H9 (cell line): ENCODE measurements at regions not wholly inside any gene's neighbourhood (a gene's known extent, or its start where the extent isn't known, plus 50 kb on each side); places are given as distances from the start of the nearest gene placed in this dataset.

Experiments used
- DNase-seq: peaks from one replicate; pipeline ENCODE4 v3.0.0-alpha.2; 2017
- H2AFZ ChIP-seq: one replicate; pipeline ENCODE4 v1.6.1; 2013; ENCODE audit warnings: mild to moderate bottlenecking, low read length, control low read depth, moderate library complexity
- H2AK5ac ChIP-seq: 2 replicates; pipeline ENCODE4 v1.6.1; 2013; ENCODE audit warnings: low read length, control low read depth, mixed read lengths; ENCODE audit not compliant: insufficient read length
- H2BK120ac ChIP-seq: one replicate; pipeline ENCODE4 v1.6.1; 2013; ENCODE audit warnings: low read depth, mild to moderate bottlenecking, low read length, control low read depth, inconsistent platforms; ENCODE audit not compliant: poor library complexity, severe bottlenecking
- H2BK12ac ChIP-seq: 2 replicates; pipeline ENCODE4 v1.6.1; 2013; ENCODE audit warnings: low read length, control low read depth, mixed read lengths, low read depth; ENCODE audit not compliant: insufficient read length
- H2BK15ac ChIP-seq: 2 replicates; pipeline ENCODE4 v1.6.1; 2013; ENCODE audit warnings: low read depth, low read length, control low read depth
- H2BK20ac ChIP-seq: one replicate; pipeline ENCODE4 v1.6.1; 2013; ENCODE audit warnings: low read depth, mild to moderate bottlenecking, low read length, control low read depth, inconsistent platforms; ENCODE audit not compliant: poor library complexity, severe bottlenecking
- H2BK5ac ChIP-seq: 2 replicates; pipeline ENCODE4 v1.6.1; 2013; ENCODE audit warnings: low read length, control low read depth, mixed read lengths; ENCODE audit not compliant: insufficient read length
- H3K14ac ChIP-seq: 2 replicates; pipeline ENCODE4 v1.6.1; 2013; ENCODE audit warnings: low read length, control low read depth; ENCODE audit not compliant: insufficient read depth
- H3K18ac ChIP-seq: 2 replicates; pipeline ENCODE4 v1.6.1; 2013; ENCODE audit warnings: low read depth, mild to moderate bottlenecking, mixed read lengths, low read length, control low read depth; ENCODE audit not compliant: insufficient read length
- H3K23ac ChIP-seq: 2 replicates; pipeline ENCODE4 v1.6.1; 2013; ENCODE audit warnings: low read length, control low read depth, mixed read lengths, low read depth; ENCODE audit not compliant: insufficient read length
- H3K23me2 ChIP-seq: 2 replicates; pipeline ENCODE4 v1.6.1; 2013; ENCODE audit warnings: low read depth, mild to moderate bottlenecking, mixed read lengths, low read length, control low read depth; ENCODE audit not compliant: insufficient read length, poor library complexity, severe bottlenecking
- H3K27ac ChIP-seq: 2 replicates; pipeline ENCODE4 v1.5.1; 2013; ENCODE audit warnings: low read length, control low read depth, mixed read lengths, low read depth; ENCODE audit not compliant: insufficient read length
- H3K27me3 ChIP-seq: 2 replicates; pipeline ENCODE4 v1.6.1; 2013; ENCODE audit warnings: low read length, control low read depth, inconsistent platforms; ENCODE audit not compliant: insufficient read depth
- H3K4ac ChIP-seq: 2 replicates; pipeline ENCODE4 v1.6.1; 2013; ENCODE audit warnings: low read depth, mild to moderate bottlenecking, control low read depth, inconsistent platforms, low read length, moderate library complexity
- H3K4me1 ChIP-seq: 2 replicates; pipeline ENCODE4 v1.6.1; 2013; ENCODE audit warnings: low read length, control low read depth, inconsistent platforms; ENCODE audit not compliant: insufficient read depth
- H3K4me2 ChIP-seq: 2 replicates; pipeline ENCODE4 v1.6.1; 2013; ENCODE audit warnings: low read length, control low read depth, mixed read lengths; ENCODE audit not compliant: insufficient read length, insufficient read depth
- H3K56ac ChIP-seq: 2 replicates; pipeline ENCODE4 v1.6.1; 2013; ENCODE audit warnings: low read depth, mild to moderate bottlenecking, mixed read lengths, low read length, control low read depth; ENCODE audit not compliant: insufficient read length
- H3K79me1 ChIP-seq: 2 replicates; pipeline ENCODE4 v1.6.1; 2013; ENCODE audit warnings: low read depth, mild to moderate bottlenecking, moderate library complexity, low read length, control low read depth, inconsistent platforms; ENCODE audit not compliant: insufficient read depth, poor library complexity, severe bottlenecking
- H3K79me2 ChIP-seq: 2 replicates; pipeline ENCODE4 v1.6.1; 2013; ENCODE audit warnings: low read length, control low read depth, inconsistent platforms; ENCODE audit not compliant: insufficient read depth
- H3K9ac ChIP-seq: 2 replicates; pipeline ENCODE4 v1.6.1; 2013; ENCODE audit warnings: low read length, control low read depth, mixed read lengths; ENCODE audit not compliant: insufficient read length; ENCODE audit errors: extremely low read depth
- H3K9me3 ChIP-seq: one replicate; pipeline ENCODE4 v1.6.1; 2013; ENCODE audit warnings: low read depth, low read length, inconsistent platforms; ENCODE audit not compliant: control insufficient read depth
- H3T11ph ChIP-seq: one replicate; pipeline ENCODE4 v1.6.1; 2013; ENCODE audit warnings: mild to moderate bottlenecking, low read length, control low read depth, inconsistent platforms
- H4K20me1 ChIP-seq: one replicate; pipeline ENCODE4 v1.6.1; 2013; ENCODE audit not compliant: control insufficient read depth, insufficient read length, insufficient read depth
- H4K5ac ChIP-seq: 2 replicates; pipeline ENCODE4 v1.6.1; 2013; ENCODE audit warnings: low read depth, mild to moderate bottlenecking, mixed read lengths, low read length, control low read depth; ENCODE audit not compliant: insufficient read length
- H4K8ac ChIP-seq: replicated peaks from 2 replicates; pipeline ENCODE4 v1.6.1; 2013; ENCODE audit warnings: low read length, control low read depth, mixed read lengths, low read depth; ENCODE audit not compliant: insufficient read length
- H4K91ac ChIP-seq: 2 replicates; pipeline ENCODE4 v1.6.1; 2013; ENCODE audit warnings: low read depth, mild to moderate bottlenecking, moderate library complexity, mixed read lengths, low read length, control low read depth; ENCODE audit not compliant: insufficient read length
- H3K27ac Mint-ChIP-seq, 3 experiments: 2 replicates in 2 of 3; 3 replicates in 1 of 3; pipeline ENCODE4 v1.8.0; 2020 to 2021; ENCODE audit warnings: mixed read lengths in 3 of 3, mild to moderate bottlenecking in 1 of 3, moderate library complexity in 1 of 3
- H3K27me3 Mint-ChIP-seq: 2 replicates; pipeline ENCODE4 v1.8.0; 2021; ENCODE audit warnings: low read depth, mild to moderate bottlenecking, moderate library complexity, mixed read lengths
- H3K36me3 Mint-ChIP-seq, 3 experiments: 2 replicates in 2 of 3; 3 replicates in 1 of 3; pipeline ENCODE4 v1.8.0; 2020 to 2021; ENCODE audit warnings: low read depth in 3 of 3, mixed read lengths in 3 of 3; ENCODE audit not compliant: insufficient read depth in 1 of 3
- H3K4me1 Mint-ChIP-seq, 2 experiments: 2 replicates each; pipeline ENCODE4 v1.8.0; 2020; ENCODE audit warnings: mixed read lengths in 2 of 2
- H3K4me3 Mint-ChIP-seq, 2 experiments: 2 replicates in 1 of 2; 3 replicates in 1 of 2; pipeline ENCODE4 v1.8.0; 2020 to 2021; ENCODE audit warnings: mild to moderate bottlenecking in 2 of 2, mixed read lengths in 2 of 2, moderate library complexity in 1 of 2
- H3K9me3 Mint-ChIP-seq, 2 experiments: 2 replicates in 1 of 2; 3 replicates in 1 of 2; pipeline ENCODE4 v1.8.0; 2020; ENCODE audit warnings: mild to moderate bottlenecking in 2 of 2, mixed read lengths in 2 of 2, moderate library complexity in 1 of 2
- WGBS: extraction: QIAGEN DNeasy Blood & Tissue Kit; methylation state at CpG from one replicate; pipeline ENCODE4 v1.1.7; 2013; ENCODE audit warnings: missing lambda C conversion rate, low lambda C conversion rate, mixed read lengths; ENCODE audit not compliant: insufficient read length; ENCODE audit errors: extremely low coverage; 5-methylcytosine and 5-hydroxymethylcytosine counted together
- TF ChIP-seq, protein P1 (sequence below): fragments of 200-600 bp; sonication (generic); conservative IDR thresholded peaks from 3 replicates; pipeline ENCODE4 v1.8.0; 2021; ENCODE audit warnings: antibody characterized with exemption, mild to moderate bottlenecking

DNA sequence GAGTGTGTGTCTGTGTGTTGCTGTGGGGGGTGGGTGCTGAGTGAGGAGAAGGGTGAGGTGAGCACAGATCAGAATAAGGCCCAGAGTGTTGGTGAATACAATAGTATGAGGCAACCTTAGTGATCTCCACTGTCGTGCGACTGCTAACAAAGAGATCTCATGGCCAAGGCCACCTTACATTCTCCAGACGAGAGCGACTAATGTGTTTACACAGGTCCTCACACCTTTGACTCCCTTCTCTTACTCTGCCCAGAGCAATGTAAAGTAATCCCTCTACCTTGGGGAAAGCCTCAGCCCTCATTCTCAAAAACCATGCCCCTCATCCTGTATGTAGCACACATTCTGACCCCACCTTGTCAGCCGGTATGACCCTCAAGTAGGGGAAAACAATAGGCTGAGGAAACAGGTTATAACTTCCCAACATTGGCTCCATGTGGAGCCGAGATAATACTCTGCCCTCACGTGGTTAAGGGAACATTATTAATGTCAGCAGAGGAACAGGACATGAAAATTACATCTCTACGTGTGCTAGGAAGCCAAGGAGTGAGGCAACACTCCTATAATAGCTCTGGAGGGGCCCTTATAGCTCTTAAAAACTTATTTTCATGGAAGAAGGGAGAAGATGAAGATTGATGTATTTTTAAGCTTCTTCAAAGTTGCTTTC lies 323.0 kb upstream of the NT5C1B start:
- H2AFZ ChIP-seq: no peak overlapping the region
- H3K14ac ChIP-seq: no peak overlapping the region
- H3K4me1 ChIP-seq: no peaks in the 10 kb centered on the region; the same call in 1 of the 2 replicates
- H2BK5ac ChIP-seq: no peak overlapping the region
- H4K5ac ChIP-seq: no peak overlapping the region
- H4K8ac ChIP-seq: peak overlapping the region; percentile 84
- H4K20me1 ChIP-seq: no peaks in the 10 kb centered on the region
- H3K23ac ChIP-seq: no peak overlapping the region
- H3K18ac ChIP-seq: no peak overlapping the region
- H3K9me3 Mint-ChIP-seq: no peaks in the 10 kb centered on the region
- no peak overlapping the region for H3T11ph ChIP-seq
- H2AK5ac ChIP-seq: no peak overlapping the region
- no peak overlapping the region for H3K4me2 ChIP-seq
- H3K27ac ChIP-seq: no peak overlapping the region
- no peak overlapping the region for H3K9ac ChIP-seq
- H2BK12ac ChIP-seq: no peak overlapping the region
- H3K79me2 ChIP-seq: no peaks in the 10 kb centered on the region
- H4K91ac ChIP-seq: no peak overlapping the region
- H2BK15ac ChIP-seq: no peak overlapping the region
- H3K56ac ChIP-seq: no peak overlapping the region
- TF ChIP-seq, protein P1, sequence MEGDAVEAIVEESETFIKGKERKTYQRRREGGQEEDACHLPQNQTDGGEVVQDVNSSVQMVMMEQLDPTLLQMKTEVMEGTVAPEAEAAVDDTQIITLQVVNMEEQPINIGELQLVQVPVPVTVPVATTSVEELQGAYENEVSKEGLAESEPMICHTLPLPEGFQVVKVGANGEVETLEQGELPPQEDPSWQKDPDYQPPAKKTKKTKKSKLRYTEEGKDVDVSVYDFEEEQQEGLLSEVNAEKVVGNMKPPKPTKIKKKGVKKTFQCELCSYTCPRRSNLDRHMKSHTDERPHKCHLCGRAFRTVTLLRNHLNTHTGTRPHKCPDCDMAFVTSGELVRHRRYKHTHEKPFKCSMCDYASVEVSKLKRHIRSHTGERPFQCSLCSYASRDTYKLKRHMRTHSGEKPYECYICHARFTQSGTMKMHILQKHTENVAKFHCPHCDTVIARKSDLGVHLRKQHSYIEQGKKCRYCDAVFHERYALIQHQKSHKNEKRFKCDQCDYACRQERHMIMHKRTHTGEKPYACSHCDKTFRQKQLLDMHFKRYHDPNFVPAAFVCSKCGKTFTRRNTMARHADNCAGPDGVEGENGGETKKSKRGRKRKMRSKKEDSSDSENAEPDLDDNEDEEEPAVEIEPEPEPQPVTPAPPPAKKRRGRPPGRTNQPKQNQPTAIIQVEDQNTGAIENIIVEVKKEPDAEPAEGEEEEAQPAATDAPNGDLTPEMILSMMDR: no peak
- no peak overlapping the region for H2BK20ac ChIP-seq
- H2BK120ac ChIP-seq: no peak overlapping the region
- no peak overlapping the region; a peak in 2 of 7 replicates for H3K27ac Mint-ChIP-seq
- H3K36me3 Mint-ChIP-seq: no peaks in the 10 kb centered on the region
- no peak overlapping the region for H3K4me3 Mint-ChIP-seq
- no peak overlapping the region for H3K4ac ChIP-seq
- H3K79me1 ChIP-seq: no peaks in the 10 kb centered on the region
- peaks cover 11 to 12% of the 10 kb centered on the region in 2 experiments for H3K4me1 Mint-ChIP-seq
- no CpG with 5 or more reads among the region's 8 CpGs for WGBS
- no peaks in the 10 kb centered on the region for H3K27me3 ChIP-seq
- no peaks in the 10 kb centered on the region for H3K9me3 ChIP-seq
- H3K23me2 ChIP-seq: no peaks in the 10 kb centered on the region
- H3K27me3 Mint-ChIP-seq: peaks cover 3% of the 10 kb centered on the region; the same call in 1 of the 2 replicates
- DNase-seq: no peak
